Endothelial cell of umbilical vein (primary cell): ENCODE measurements at regions not wholly inside any gene's neighbourhood (a gene's known extent, or its start where the extent isn't known, plus 50 kb on each side); places are given as distances from the start of the nearest gene placed in this dataset.

Experiments used
- BruUV-seq: library from RNA; stranded (reverse); fragments of 400-500 nt; replicated peaks from 2 replicates; lab custom pipeline; 2021; lab: Mats Ljungman, UMichigan
- CTCF ChIA-PET: fragments of 300-600, 350-600 bp; sonication (Branson Sonifier 250); formaldehyde crosslinking; loops from one replicate; lab custom pipeline; 2021; ENCODE audit warnings: antibody characterized with exemption, inconsistent platforms; lab: Charles Lee
- POLR2A ChIA-PET: fragments of 300-600, 350-600 bp; sonication (Branson Sonifier 250); formaldehyde crosslinking; loops from one replicate; lab custom pipeline; 2021; ENCODE audit warnings: antibody characterized with exemption, inconsistent platforms; lab: Charles Lee
- DNase-seq: peaks from one replicate; pipeline ENCODE4 v3.0.0-alpha.2; 2011; ENCODE audit warnings: low read depth, low spot score
- FAIRE-seq: peaks from 2 replicates; lab custom pipeline; 2011; peaks lifted over from hg19 to GRCh38; lab: Jason Lieb, UNC
- H2AFZ ChIP-seq: 2 replicates; pipeline ENCODE4 v1.6.0; 2012; ENCODE audit warnings: low read depth, low read length, control low read depth, inconsistent platforms
- H3K27ac ChIP-seq: 2 replicates; pipeline ENCODE4 v1.5.1; 2011; ENCODE audit warnings: low read depth, mild to moderate bottlenecking, control low read depth, low read length, moderate library complexity; ENCODE audit not compliant: insufficient read depth
- H3K27me3 ChIP-seq, 2 experiments: 2 replicates each; pipeline versions ENCODE4 v1.6.0 to v1.6.1; 2011; ENCODE audit warnings: low read length in 2 of 2, mixed read lengths in 1 of 2; ENCODE audit not compliant: control insufficient read depth in 2 of 2, insufficient read depth in 2 of 2
- H3K36me3 ChIP-seq, 2 experiments: 2 replicates in 1 of 2; 3 replicates in 1 of 2; pipeline ENCODE4 v1.5.1; 2011; ENCODE audit warnings: low read length in 2 of 2, mild to moderate bottlenecking in 1 of 2, moderate library complexity in 1 of 2; ENCODE audit not compliant: control insufficient read depth in 2 of 2, insufficient read depth in 2 of 2; ENCODE audit errors: extremely low read depth in 1 of 2
- H3K4me1 ChIP-seq: 3 replicates; pipeline ENCODE4 v1.5.1; 2011; ENCODE audit warnings: mild to moderate bottlenecking, low read length; ENCODE audit not compliant: control insufficient read depth, insufficient read depth; ENCODE audit errors: extremely low read depth
- H3K4me2 ChIP-seq: 2 replicates; pipeline ENCODE4 v1.6.1; 2011; ENCODE audit warnings: low read length, control low read depth, mixed read lengths; ENCODE audit not compliant: insufficient read depth
- H3K4me3 ChIP-seq, 3 experiments: fragments of 200-600 bp in 1 of 3; sonication (generic), shearing (Covaris generic) in 1 of 3; replicated peaks in 1 of 3; 2 replicates each; pipeline ENCODE4 v1.5.1; 2011 to 2016; ENCODE audit warnings: control low read depth in 3 of 3, low read length in 3 of 3, mild to moderate bottlenecking in 2 of 3, inconsistent platforms in 1 of 3, low read depth in 1 of 3, moderate library complexity in 1 of 3; ENCODE audit not compliant: insufficient read depth in 1 of 3
- H3K79me2 ChIP-seq: 2 replicates; pipeline ENCODE4 v1.6.0; 2012; ENCODE audit warnings: low read length, inconsistent platforms; ENCODE audit not compliant: control insufficient read depth, insufficient read depth
- H3K9ac ChIP-seq: replicated peaks from 2 replicates; pipeline ENCODE3; 2011; ENCODE audit warnings: low read length, control low read depth; ENCODE audit not compliant: insufficient read depth; ENCODE audit errors: extremely low read depth
- H3K9me1 ChIP-seq: replicated peaks from 3 replicates; pipeline ENCODE4 v1.6.0; 2011; ENCODE audit warnings: mild to moderate bottlenecking, low read length; ENCODE audit not compliant: control insufficient read depth, insufficient read depth; ENCODE audit errors: extremely low read depth
- H3K9me3 ChIP-seq: replicated peaks from 2 replicates; pipeline ENCODE4 v1.5.1; 2012; ENCODE audit warnings: low read length, inconsistent platforms; ENCODE audit not compliant: control insufficient read depth, insufficient read depth
- H4K20me1 ChIP-seq: replicated peaks from 2 replicates; pipeline ENCODE3; 2011; ENCODE audit warnings: mild to moderate bottlenecking, low read length; ENCODE audit not compliant: control insufficient read depth, insufficient read depth; ENCODE audit errors: extremely low read depth
- EZH2 ChIP-seq: IDR thresholded peaks from 2 replicates; pipeline ENCODE4 v1.6.1; 2012; ENCODE audit warnings: borderline replicate concordance, low read depth, mild to moderate bottlenecking, moderate library complexity, low read length, inconsistent platforms; ENCODE audit not compliant: severe bottlenecking
- FOS ChIP-seq: IDR thresholded peaks from 2 replicates; pipeline ENCODE4 v1.6.1; 2011; ENCODE audit warnings: mild to moderate bottlenecking, low read length, moderate library complexity, borderline replicate concordance; ENCODE audit not compliant: insufficient read depth
- GATA2 ChIP-seq: IDR thresholded peaks from 2 replicates; pipeline ENCODE4 v1.7.0; 2011; ENCODE audit warnings: low read depth, mild to moderate bottlenecking, moderate library complexity, mixed read lengths, low read length; ENCODE audit not compliant: insufficient read length, insufficient read depth
- JUN ChIP-seq: IDR thresholded peaks from 2 replicates; pipeline ENCODE4 v1.6.1; 2011; ENCODE audit warnings: borderline replicate concordance, low read depth; ENCODE audit not compliant: insufficient read length, insufficient read depth
- MYC ChIP-seq: IDR thresholded peaks from one replicate; pipeline ENCODE4 v1.6.1; 2011; ENCODE audit warnings: mild to moderate bottlenecking, low read depth, low read length
- POLR2A ChIP-seq: IDR thresholded peaks from 2 replicates; pipeline ENCODE4 v1.6.1; 2012; ENCODE audit warnings: low read depth, mild to moderate bottlenecking, control low read depth, low read length
- POLR2AphosphoS5 ChIP-seq: IDR thresholded peaks from 2 replicates; pipeline ENCODE4 v1.6.1; 2012; ENCODE audit warnings: low read depth, mild to moderate bottlenecking, control low read depth, low read length, moderate library complexity; ENCODE audit not compliant: insufficient read depth
- dilution Hi-C: fragments of 300-500 bp; cut with MboI; formaldehyde crosslinking; loops from one replicate; pipeline ENCODE4 v1.15.0; 2019; ENCODE audit warnings: low sequenced_read_pairs; ENCODE audit not compliant: extremely low pct_ligation_motif_present
- intact Hi-C: fragments of 100-400 bp; cut with micrococcal nuclease; formaldehyde crosslinking; loops from one replicate; pipeline ENCODE4 v1.10.0; 2022
- TF ChIP-seq, protein P1 (sequence below), 2 donors: IDR thresholded peaks; 1 replicate in 1 of 2; 2 replicates in 1 of 2; pipeline ENCODE4 v1.5.1; 2011; ENCODE audit warnings: low read length in 2 of 2, mild to moderate bottlenecking in 2 of 2, moderate library complexity in 2 of 2, control low read depth in 1 of 2, inconsistent platforms in 1 of 2, low read depth in 1 of 2; ENCODE audit not compliant: insufficient read depth in 1 of 2; ENCODE audit errors: extremely low read depth in 1 of 2
- TF ChIP-seq, protein P2 (sequence below): IDR thresholded peaks from 2 replicates; pipeline ENCODE4 v1.6.1; 2011; ENCODE audit not compliant: insufficient read depth, insufficient read length

DNA sequence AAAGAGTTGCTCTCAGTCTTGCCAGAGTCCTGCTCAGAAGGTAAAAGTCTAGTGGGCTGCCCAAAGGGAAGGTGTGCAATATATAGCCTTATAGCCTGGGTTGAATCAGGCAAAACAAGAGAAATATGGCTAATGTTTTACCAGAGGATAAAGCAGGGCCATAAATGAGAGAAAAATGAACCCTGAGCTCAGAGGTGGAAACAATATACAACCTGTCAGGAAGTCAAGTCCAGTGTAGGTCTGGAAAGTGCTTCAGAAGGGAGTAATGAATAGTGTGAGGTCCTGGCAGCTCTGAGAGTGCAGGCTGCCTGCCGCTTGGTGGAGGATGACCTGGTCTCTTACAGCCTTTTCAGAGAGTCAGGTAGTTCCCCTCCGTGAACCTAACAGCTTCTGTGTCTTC lies 177.8 kb upstream of the TNC start:
- Histone ChIP-seq H3K9me1 (no peaks in the 10 kb centered on the region), H3K4me1 (no peaks in the 10 kb centered on the region), H3K36me3 (no peaks in the 10 kb centered on the region), H3K27me3 (no peaks in the 10 kb centered on the region), H3K4me3 (no peak overlapping the region), H2AFZ (no peak overlapping the region), H3K4me2 (no peak overlapping the region), H3K27ac (no peak overlapping the region), H4K20me1 (no peaks in the 10 kb centered on the region), H3K79me2 (no peaks in the 10 kb centered on the region), H3K9ac (no peak overlapping the region), H3K9me3 (peaks cover 2% of the 10 kb centered on the region)
- ChIA-PET POLR2A (no interaction called here), CTCF (no interaction called here)
- DNase-seq: no peak
- intact Hi-C loops: no loop called here
- BruUV-seq: no TSS peak
- no peak for FAIRE-seq
- dilution Hi-C loops: no loop called here
- no peak for TF ChIP-seq GATA2
- no peak for TF ChIP-seq JUN
- no peak for TF ChIP-seq POLR2A
- TF ChIP-seq FOS: no peak
- TF ChIP-seq EZH2: no peak
- no peak for TF ChIP-seq POLR2AphosphoS5
- TF ChIP-seq, protein P1, sequence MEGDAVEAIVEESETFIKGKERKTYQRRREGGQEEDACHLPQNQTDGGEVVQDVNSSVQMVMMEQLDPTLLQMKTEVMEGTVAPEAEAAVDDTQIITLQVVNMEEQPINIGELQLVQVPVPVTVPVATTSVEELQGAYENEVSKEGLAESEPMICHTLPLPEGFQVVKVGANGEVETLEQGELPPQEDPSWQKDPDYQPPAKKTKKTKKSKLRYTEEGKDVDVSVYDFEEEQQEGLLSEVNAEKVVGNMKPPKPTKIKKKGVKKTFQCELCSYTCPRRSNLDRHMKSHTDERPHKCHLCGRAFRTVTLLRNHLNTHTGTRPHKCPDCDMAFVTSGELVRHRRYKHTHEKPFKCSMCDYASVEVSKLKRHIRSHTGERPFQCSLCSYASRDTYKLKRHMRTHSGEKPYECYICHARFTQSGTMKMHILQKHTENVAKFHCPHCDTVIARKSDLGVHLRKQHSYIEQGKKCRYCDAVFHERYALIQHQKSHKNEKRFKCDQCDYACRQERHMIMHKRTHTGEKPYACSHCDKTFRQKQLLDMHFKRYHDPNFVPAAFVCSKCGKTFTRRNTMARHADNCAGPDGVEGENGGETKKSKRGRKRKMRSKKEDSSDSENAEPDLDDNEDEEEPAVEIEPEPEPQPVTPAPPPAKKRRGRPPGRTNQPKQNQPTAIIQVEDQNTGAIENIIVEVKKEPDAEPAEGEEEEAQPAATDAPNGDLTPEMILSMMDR (IDR thresholded peaks at IDR 0.05; ENCODE audit: extremely low read depth in 1 of 2, insufficient read depth in 1 of 2, low read depth in 1 of 2, low read length in 2 of 2): no peak
- TF ChIP-seq, protein P2, sequence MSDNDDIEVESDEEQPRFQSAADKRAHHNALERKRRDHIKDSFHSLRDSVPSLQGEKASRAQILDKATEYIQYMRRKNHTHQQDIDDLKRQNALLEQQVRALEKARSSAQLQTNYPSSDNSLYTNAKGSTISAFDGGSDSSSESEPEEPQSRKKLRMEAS: no peak
- no peak for TF ChIP-seq MYC
